HG03520 (cell line): ENCODE measurements at regions not wholly inside any gene's neighbourhood (a gene's known extent, or its start where the extent isn't known, plus 50 kb on each side); places are given as distances from the start of the nearest gene placed in this dataset.

Source experiments
- ATAC-seq: cut with Tn5 transposase; IDR thresholded peaks from one replicate; pipeline ENCODE4 v1.9.1; 2021; ENCODE audit warnings: mild to moderate bottlenecking, moderate library complexity; ENCODE audit not compliant: unreplicated experiment

DNA sequence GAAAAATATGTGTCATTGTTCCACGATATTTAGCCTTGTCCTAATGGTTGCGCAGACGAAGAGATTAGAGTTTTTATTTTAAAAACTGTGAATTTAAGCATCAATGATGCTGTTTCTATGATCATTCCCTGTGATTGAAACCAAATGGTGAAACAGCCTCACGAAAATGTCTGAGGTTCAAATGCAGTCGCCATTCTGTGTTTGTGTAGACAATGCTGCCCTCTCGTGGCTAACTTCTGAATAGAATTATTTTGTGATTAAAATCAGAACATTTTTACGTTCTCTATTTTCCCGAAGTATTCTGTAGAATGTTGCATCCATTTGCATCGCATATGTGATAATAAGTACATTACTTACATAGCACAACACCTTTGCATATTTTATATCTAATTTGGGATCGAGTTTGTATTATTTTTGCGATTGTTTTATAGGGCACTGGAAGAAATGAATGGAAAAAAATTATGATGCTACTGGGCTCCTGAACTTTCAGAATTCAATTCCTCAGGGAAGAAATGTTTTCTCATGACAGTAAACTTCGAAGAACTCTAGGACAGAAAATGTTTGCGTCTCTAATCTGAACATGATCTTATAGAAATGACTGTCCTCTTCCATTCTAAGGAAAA, 54.8 kb upstream of the CREB1 start:
- ATAC-seq = no peak

DNA sequence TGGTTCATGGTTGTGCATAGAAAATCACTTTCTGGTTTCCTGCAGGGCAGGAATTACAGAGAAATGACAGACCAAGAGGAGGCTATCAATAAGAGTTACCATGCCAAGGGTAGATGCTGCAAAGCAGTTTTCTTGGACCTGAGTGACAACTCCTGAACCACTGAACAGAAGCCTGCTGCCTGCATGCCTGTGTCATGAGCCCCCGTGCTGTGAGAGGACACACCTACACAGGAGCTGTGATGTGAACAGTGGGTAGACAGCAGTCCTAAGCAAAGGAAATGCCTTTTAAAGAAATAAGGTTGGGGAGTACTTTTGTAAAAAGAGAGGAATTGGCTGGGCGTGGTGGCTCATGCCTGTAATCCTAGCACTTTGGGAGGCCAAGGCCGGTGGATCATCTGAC, 54.2 kb upstream of the CREB1 start:
- no peak for ATAC-seq

DNA sequence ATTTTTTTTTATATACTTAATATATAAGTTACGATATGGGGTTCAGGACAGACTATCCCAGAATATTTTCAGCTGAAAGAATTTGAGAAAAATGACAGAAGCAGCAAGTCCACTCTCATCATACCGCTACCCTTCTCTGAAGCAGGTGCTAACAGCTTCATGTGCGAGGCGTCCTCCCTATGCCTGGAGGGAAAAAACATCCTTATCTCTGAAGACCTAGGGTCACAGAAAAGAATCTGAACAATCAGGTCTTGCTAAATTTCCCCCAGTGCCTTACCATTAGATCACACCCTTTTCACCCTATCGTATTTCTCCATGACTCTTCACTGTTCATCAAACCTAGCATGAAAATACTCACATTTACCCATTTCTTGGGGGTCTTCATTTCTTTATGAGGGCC, 51.9 kb upstream of the CREB1 start:
- ATAC-seq = no peak

DNA sequence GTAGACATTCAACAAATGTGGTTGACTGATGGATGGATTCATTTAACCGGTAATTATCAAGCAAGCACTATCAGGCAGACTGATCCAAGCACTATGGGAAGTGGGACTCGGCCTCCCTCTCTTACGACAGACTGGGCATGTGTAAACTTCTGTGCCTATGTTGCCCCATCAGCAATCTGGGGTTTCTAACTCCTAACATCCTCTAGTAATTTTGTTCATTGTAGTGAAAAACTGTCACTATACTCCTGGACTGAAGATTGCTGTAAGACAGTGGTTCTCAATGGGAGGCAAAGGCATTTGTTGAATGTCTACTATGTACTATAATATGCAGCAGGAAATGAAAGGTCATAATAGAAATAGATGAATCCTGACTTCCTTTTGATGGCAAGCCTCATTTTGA, 51.2 kb upstream of the CREB1 start:
- no peak for ATAC-seq

DNA sequence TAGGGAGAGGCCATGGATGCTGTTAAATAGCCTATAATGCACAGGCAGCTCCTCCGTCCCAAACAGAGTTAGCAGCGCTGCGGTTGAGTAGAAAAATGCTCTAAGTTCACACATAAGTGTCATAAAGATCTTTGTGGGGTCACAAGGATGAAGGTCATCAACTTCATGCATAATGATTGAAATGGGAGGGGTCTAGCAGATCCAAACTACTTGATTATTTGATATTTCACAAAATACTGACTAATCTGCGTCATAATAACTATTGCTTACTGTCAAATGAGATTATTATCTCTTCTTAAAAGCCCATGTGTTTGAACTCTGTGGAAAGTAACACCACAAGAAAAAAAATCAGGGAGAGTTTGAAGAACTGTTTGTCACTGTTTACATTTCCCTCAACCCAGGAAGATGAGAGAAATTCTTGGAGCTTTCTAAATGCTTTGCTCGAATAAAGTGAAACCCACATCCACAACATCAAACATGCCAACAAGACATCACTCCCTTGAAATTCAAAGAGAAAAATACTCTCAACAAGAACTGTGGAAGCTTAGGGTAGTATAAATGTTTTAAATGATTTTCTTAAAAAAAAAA, 50.5 kb upstream of the CREB1 start:
- no peak for ATAC-seq
